Activated CD8-positive, alpha-beta memory T cell treated with anti-CD3 and anti-CD28 coated beads, Interleukin-2, amount 50 U/mL, for 4 hours (primary cell): ENCODE measurements at regions not wholly inside any gene's neighbourhood (a gene's known extent, or its start where the extent isn't known, plus 50 kb on each side); places are given as distances from the start of the nearest gene placed in this dataset.

ENCODE experiments used
- DNase-seq: peaks from one replicate; pipeline ENCODE4 v3.0.0-alpha.2; 2020

- DNase-seq, result no peak
These were observed 171.8 kb downstream of the UBE2E3 start for GRCh38 chr2:181152226-181152625.

DNA sequence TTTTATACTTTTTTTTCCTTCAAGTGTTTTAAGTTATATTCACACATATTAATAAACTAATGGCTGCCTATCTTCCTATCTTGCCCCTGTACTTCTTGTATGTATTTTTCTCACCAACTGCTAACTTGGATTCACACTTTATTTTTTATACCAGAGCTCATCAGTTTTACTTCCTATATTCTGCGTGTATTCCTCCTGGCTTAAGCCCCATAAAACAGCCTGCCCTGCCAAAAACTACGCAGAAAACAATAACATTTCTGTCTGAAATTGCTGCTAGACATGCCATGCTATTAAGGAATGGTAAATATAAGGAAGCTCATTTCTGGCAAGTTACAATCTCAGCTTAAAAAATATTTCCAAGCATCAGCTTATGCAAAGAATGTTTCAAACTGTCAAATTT is 172.3 kb downstream of the UBE2E3 start:
- no peak for DNase-seq

DNA sequence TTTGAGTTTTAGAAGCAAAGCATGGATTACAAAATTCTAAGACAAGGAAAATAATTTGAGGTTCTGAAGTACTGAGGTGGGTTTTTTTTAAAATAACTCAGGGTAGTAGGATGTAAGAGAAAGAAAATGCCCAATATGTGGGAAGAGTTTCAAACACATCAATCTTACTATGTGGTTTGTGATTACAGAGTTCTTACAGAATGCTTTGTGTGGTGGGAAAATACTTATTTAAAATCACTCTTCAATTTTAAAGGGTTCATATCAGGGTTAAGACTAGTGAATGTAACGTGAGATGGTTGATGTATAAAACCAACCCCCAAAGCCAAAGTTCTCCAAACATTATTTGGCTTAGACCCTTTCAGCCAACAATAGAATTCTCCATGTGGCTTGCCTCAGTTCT is 173.5 kb downstream of the UBE2E3 start:
- DNase-seq, result no peak

DNA sequence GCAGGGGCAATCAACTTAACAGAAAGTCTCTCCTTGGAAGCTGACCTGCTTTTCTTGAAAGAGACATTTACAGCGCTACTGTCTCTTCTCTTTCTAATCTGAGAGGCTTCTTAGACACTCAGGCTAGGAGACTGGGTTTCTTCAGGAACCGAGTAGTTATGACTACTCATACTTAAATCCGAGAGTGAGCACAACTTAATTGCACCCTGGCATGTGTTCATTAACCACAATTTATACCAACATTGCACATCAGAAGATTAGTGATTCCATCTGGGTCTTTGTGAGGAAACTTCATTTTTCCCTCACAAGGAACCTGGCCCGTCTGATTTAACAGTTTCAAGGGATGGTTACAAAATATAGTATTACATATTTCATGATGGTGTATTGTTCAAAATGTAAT is 176.9 kb downstream of the UBE2E3 start:
- no peak for DNase-seq

GRCh38 chr2:181158427-181158826 is 178.0 kb downstream of the UBE2E3 start:
- DNase-seq, result no peak

DNA sequence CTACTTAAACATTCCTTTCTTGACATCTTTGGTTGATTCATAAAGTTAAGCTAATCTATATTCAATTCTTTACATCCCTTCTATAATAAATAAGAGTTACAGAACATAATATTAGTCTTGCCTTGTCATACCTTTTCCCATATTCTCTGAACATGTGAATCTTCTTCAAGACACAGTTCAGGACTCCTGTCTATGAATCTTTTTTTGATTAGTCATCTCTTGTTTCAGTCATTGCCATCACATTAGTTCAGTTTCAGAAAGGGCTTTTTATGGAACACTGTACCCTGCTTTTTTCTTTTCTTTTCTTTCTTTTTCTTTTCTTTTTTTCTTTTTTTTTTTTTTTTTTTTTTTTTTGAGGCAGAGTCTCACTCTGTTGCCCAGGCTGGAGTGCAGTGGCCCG is 181.2 kb downstream of the UBE2E3 start:
- no peak for DNase-seq

DNA sequence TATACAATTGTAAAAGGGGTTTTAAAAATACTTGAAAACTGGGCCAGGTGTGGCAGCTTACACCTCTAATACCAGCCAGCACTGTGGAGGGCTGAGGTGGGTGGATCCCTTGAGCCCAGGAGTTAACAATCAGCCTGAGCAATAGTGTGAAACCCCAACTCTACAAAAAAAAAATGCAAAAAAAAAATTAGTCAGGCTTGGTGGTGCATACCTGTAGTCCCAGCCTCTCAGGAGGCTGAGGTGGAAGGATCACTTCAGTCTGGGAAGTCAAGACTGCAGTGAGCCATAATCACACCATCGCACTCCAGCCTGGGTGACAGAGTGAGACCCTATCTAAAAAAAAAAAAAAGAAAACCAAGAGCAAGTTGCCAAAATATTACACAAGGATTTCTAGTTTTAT is 182.7 kb downstream of the UBE2E3 start:
- peak; percentile 19 for DNase-seq

GRCh38 chr2:181163691-181164090 is 183.3 kb downstream of the UBE2E3 start:
- no peak for DNase-seq

GRCh38 chr2:181164699-181165098 is 184.3 kb downstream of the UBE2E3 start:
- no peak for DNase-seq

- peak; percentile 21 for DNase-seq
These were observed 184.9 kb downstream of the UBE2E3 start for GRCh38 chr2:181165199-181165868.

DNA sequence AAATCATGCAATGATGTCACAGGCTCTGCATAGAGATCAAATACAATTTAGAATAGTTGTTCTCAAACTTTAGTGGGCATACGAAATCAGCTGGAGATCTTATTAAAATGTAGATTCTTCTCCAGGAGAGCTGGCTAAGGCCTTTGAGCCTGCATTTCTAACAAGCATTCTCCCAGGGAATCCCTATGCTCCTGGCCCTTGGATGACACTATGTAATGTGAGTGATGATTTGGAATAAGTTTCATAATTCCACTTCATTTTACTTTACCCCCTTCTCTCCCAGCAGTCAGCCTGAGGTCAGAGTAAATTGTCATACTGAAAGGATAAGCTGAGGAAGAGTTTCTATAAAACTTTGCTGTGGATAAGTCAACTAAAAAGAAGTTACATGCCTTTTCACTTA is 189.1 kb downstream of the UBE2E3 start:
- no peak for DNase-seq

DNA sequence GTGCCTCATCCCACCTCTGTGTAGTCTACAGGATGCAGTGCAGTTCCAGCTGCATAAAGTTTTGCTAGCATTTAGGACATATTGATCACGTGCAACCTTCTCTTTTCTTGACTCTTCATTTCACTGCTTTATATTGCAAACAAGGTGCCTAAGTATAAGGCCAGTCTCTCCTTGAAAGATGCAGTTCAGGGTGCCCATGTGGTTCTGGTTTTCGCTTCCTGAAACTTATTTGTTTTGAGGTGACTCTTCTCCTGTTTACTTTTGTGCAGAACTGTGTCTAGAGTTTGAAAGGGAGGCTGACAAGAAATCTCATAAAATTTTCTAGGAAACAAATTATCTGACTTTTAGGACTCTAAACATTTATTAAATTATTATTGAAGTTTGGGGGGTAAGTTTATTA is 189.9 kb downstream of the UBE2E3 start:
- no peak for DNase-seq

- no peak for DNase-seq
These were observed 192.3 kb downstream of the UBE2E3 start for GRCh38 chr2:181172676-181173075.

DNA sequence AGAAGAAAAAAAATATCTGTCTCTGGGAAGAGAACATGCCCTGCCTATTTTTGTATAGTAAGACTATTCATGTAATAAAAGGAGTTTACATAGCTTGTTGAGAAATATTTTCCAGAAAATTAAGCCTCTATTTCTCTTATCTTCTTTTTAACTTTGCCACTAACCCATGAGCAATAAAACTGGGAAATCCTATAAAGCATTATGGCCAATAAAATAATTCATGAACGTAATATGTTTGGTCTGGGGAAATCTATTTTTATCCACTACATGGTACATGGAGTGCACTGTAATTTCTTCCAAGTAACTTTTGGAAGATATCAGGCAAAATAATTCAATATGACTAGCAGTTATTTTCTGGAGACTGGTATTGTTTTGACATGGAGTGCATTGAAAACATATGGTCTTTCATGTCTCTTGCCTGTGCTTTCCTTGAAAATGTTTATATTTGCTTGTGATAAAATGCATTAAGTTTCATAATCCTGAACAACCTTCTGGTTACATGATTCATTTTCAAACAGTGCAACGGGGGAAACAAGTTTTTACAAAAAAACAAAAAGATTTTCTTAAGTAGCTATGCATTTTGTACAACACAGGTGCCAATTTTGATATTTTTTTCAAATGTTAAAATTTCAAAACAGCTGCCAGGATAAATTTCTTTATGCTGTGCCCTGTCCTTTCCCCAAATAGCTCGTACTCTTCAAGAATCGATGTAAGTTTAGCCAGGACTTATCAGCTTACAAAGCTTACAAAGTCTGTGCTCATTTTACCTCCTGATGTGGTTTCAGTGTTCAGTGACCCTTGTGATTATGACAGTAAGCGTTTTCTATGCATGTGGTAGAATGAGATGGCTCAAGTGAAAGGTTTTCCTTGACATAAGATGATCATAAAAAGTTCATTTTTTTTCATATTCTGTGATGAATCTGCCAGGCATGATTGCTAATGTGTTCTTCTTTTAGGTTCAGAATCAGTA is 194.5 kb downstream of the UBE2E3 start:
- DNase-seq, result no peak

DNA sequence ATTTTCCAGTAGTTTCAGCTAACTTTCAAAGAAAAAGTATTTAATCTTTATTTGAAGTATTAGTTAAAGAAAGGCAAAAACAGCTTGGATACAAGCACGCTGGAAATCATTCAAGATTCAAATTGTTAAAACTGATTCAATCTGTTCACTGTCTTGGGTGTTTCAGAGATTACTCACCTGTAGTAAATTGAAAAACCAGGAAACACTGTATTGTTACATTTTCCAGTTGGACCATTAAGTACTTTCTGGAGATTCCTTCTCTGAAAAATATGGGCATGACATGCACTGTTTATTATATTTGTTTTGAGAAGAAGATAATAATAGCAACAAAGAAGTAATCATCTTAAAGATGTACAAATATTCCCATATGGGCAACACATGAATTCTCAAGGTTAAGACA is 196.1 kb downstream of the UBE2E3 start:
- no peak for DNase-seq

DNA sequence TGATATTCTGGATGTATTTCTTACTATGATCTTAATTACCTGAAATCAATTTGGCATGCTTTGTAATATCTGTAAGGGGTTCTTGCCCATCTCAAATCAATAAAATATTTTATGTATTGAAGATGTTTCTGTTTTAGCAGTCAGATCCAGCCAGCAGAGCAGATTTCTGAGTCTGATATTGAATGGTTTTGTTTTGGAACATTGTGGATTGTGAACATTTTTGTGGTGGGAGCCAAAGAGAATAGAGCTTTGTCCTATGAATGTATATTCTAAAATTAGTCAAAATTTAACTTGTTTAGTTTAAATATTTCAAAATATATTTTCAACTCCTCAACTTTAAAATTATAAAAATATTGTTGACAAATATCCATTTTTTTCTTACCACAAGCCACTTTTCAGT is 197.0 kb downstream of the UBE2E3 start:
- no peak for DNase-seq

GRCh38 chr2:181178130-181178529 is 197.7 kb downstream of the UBE2E3 start:
- DNase-seq, result no peak

GRCh38 chr2:181178823-181179412 is 198.5 kb downstream of the UBE2E3 start:
- peak; percentile 42 for DNase-seq

DNA sequence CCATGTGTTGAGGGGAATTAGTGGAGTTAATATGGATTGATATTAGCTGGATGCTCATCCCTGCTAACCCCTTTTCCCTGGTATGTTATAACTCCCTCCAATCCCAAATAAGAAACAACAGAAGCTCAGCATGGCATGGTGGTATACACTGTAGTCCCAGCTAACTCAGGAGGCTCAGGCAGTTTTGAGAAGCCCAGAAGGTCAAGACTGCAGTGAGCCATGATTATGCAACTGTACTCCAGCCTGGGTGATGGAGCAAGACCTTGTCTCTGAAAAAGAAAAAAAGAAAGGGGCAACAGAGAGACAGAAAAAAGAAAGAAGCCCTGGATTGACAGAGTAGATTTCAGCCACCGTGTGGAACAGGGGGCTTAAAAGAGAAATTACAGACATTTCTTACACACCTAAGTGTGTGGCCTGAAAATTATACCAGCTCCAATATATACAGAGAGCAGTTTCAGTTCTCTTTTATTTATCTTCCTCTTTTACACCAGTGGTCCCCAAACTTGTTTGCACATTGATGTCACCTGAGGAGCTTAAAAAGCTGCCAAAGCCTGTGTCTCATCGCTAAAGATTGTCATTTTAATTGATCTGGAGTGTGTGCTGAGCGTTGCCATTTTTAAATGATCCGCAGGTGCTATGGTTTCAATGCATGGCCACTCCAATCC is 203.6 kb downstream of the UBE2E3 start:
- DNase-seq, result no peak

DNA sequence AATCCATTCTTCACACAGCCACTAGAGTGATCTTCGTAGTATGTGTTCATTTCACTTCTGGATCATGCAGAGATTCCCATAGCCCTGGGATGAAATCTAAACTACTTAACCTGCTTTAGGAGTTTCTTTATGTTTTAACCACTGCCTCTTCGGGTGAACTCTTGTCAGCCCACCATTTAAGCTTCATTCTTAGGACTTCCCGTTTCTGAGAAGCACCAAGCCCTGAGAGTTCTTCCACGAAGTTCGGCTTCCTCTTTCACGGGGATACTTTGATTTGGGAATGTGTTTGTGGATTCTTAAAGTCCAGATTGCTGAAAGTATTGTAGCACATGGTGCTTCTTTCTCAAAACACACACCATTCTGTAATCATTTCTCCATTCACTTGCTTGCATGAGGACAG is 205.0 kb downstream of the UBE2E3 start:
- DNase-seq, result no peak

- DNase-seq, result no peak
These were observed 205.5 kb downstream of the UBE2E3 start for GRCh38 chr2:181185948-181186347.

GRCh38 chr2:181188605-181189004 is 208.2 kb downstream of the UBE2E3 start:
- DNase-seq, result no peak

GRCh38 chr2:181189951-181190350 is 209.5 kb downstream of the UBE2E3 start:
- DNase-seq, result no peak
